LNCaP clone FGC (cell line): ENCODE measurements at regions not wholly inside any gene's neighbourhood (a gene's known extent, or its start where the extent isn't known, plus 50 kb on each side); places are given as distances from the start of the nearest gene placed in this dataset.

ENCODE experiments used
- DNase-seq: peaks from one replicate; pipeline ENCODE4 v3.0.0-alpha.2; 2011; ENCODE audit warnings: low read depth
- H3K4me3 ChIP-seq: 2 replicates; pipeline ENCODE4 v1.5.1; 2011; ENCODE audit warnings: mild to moderate bottlenecking, low read depth, low read length, control low read depth
- CTCF ChIP-seq: IDR thresholded peaks from 2 replicates; pipeline ENCODE4 v1.5.1; 2012; ENCODE audit warnings: mild to moderate bottlenecking; ENCODE audit not compliant: control insufficient read depth, insufficient read depth; ENCODE audit errors: extremely low read depth

- DNase-seq = no peak
- no peak overlapping the region for H3K4me3 ChIP-seq
- no peak for TF ChIP-seq CTCF
Measured at GRCh38 chr20:57090590-57091560, 175.6 kb downstream of the BMP7 start.

GRCh38 chr20:57091748-57092111, 174.7 kb downstream of the BMP7 start:
- no peak overlapping the region for H3K4me3 ChIP-seq
- DNase-seq = no peak
- no peak for TF ChIP-seq CTCF

GRCh38 chr20:57092112-57092899, 174.1 kb downstream of the BMP7 start:
- no peak overlapping the region for H3K4me3 ChIP-seq
- peak; percentile 91 for TF ChIP-seq CTCF
- no peak for DNase-seq

- DNase-seq = no peak
- H3K4me3 ChIP-seq = no peak overlapping the region
- no peak for TF ChIP-seq CTCF
Measured at GRCh38 chr20:57092900-57093530, 173.4 kb downstream of the BMP7 start.

- TF ChIP-seq CTCF = no peak
- no peak overlapping the region for H3K4me3 ChIP-seq
- DNase-seq = no peak
Measured at GRCh38 chr20:57093766-57094165, 172.7 kb downstream of the BMP7 start.

GRCh38 chr20:57094252-57094891, 172.1 kb downstream of the BMP7 start:
- DNase-seq = no peak
- H3K4me3 ChIP-seq = no peak overlapping the region
- TF ChIP-seq CTCF = no peak
